ENCODE measurements at regions not wholly inside any gene's neighbourhood (a gene's known extent, or its start where the extent isn't known, plus 50 kb on each side); places are given as distances from the start of the nearest gene placed in this dataset.

GRCh38 chr2:74080346-74080745 lies 67.4 kb downstream of the BOLA3 start:
- TF ChIP-seq RAD21 (IDR thresholded peaks at IDR 0.05; ENCODE audit: low read depth) (peak; percentile 41), CREB1 (IDR thresholded peaks at IDR 0.05; ENCODE audit: low read depth) (no peak), TEAD4 (IDR thresholded peaks at IDR 0.05) (no peak), TAF1 (IDR thresholded peaks at IDR 0.05; ENCODE audit: low read depth) (no peak)

- TF ChIP-seq TCF12 (IDR thresholded peaks at IDR 0.05; ENCODE audit: low read depth) (no peak), CEBPB (IDR thresholded peaks at IDR 0.05) (no peak), FOXM1 (IDR thresholded peaks at IDR 0.05; ENCODE audit: borderline replicate concordance, low read depth) (no peak), EGR1 (IDR thresholded peaks at IDR 0.05) (no peak)
- TF ChIP-seq, protein P1, sequence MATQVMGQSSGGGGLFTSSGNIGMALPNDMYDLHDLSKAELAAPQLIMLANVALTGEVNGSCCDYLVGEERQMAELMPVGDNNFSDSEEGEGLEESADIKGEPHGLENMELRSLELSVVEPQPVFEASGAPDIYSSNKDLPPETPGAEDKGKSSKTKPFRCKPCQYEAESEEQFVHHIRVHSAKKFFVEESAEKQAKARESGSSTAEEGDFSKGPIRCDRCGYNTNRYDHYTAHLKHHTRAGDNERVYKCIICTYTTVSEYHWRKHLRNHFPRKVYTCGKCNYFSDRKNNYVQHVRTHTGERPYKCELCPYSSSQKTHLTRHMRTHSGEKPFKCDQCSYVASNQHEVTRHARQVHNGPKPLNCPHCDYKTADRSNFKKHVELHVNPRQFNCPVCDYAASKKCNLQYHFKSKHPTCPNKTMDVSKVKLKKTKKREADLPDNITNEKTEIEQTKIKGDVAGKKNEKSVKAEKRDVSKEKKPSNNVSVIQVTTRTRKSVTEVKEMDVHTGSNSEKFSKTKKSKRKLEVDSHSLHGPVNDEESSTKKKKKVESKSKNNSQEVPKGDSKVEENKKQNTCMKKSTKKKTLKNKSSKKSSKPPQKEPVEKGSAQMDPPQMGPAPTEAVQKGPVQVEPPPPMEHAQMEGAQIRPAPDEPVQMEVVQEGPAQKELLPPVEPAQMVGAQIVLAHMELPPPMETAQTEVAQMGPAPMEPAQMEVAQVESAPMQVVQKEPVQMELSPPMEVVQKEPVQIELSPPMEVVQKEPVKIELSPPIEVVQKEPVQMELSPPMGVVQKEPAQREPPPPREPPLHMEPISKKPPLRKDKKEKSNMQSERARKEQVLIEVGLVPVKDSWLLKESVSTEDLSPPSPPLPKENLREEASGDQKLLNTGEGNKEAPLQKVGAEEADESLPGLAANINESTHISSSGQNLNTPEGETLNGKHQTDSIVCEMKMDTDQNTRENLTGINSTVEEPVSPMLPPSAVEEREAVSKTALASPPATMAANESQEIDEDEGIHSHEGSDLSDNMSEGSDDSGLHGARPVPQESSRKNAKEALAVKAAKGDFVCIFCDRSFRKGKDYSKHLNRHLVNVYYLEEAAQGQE (IDR thresholded peaks at IDR 0.05; ENCODE audit: low read depth), result no peak
Observed at GRCh38 chr2:74081030-74081762, 66.5 kb downstream of the BOLA3 start.

GRCh38 chr2:74081763-74082110 lies 66.0 kb downstream of the BOLA3 start:
- TF ChIP-seq CREB1 (IDR thresholded peaks at IDR 0.05; ENCODE audit: low read depth) (no peak), RAD21 (IDR thresholded peaks at IDR 0.05; ENCODE audit: low read depth) (no peak), TAF1 (IDR thresholded peaks at IDR 0.05; ENCODE audit: low read depth) (no peak), CEBPB (IDR thresholded peaks at IDR 0.05) (no peak), FOXM1 (IDR thresholded peaks at IDR 0.05; ENCODE audit: borderline replicate concordance, low read depth) (no peak), YY1 (IDR thresholded peaks at IDR 0.05; ENCODE audit: low read depth) (no peak), EP300 (IDR thresholded peaks at IDR 0.05; ENCODE audit: borderline replicate concordance) (no peak), TCF12 (IDR thresholded peaks at IDR 0.05; ENCODE audit: low read depth) (no peak), NFIC (IDR thresholded peaks at IDR 0.05) (no peak), TEAD4 (IDR thresholded peaks at IDR 0.05) (no peak), EGR1 (IDR thresholded peaks at IDR 0.05) (no peak), ZBTB7A (IDR thresholded peaks at IDR 0.05; ENCODE audit: low read depth) (no peak)
- TF ChIP-seq, protein P2, sequence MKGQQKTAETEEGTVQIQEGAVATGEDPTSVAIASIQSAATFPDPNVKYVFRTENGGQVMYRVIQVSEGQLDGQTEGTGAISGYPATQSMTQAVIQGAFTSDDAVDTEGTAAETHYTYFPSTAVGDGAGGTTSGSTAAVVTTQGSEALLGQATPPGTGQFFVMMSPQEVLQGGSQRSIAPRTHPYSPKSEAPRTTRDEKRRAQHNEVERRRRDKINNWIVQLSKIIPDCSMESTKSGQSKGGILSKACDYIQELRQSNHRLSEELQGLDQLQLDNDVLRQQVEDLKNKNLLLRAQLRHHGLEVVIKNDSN (IDR thresholded peaks at IDR 0.05), result no peak
- TF ChIP-seq, protein P3, sequence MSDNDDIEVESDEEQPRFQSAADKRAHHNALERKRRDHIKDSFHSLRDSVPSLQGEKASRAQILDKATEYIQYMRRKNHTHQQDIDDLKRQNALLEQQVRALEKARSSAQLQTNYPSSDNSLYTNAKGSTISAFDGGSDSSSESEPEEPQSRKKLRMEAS (IDR thresholded peaks at IDR 0.05), result no peak
- TF ChIP-seq, protein P1 (IDR thresholded peaks at IDR 0.05; ENCODE audit: low read depth), result no peak

DNA sequence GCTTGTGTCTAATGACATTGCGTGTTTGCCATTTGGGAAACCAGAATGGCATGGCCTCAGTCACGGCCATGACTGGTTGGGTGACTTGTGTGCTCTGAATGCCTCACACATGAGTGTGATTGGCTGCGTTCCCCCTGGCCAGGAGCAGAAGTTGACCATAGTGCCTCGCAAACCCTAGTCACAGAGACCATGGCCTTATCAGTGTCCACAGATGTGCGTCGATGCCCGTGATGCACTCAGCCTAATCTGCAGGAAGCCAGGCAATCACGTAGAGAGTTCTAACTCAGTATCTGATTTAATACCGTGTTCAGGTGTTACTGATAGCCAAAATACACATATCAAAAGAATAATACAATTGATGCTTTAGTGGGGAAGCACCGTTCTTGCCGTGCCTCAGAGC lies 64.0 kb downstream of the BOLA3 start:
- TF ChIP-seq YY1 (IDR thresholded peaks at IDR 0.05; ENCODE audit: low read depth) (no peak), FOXM1 (IDR thresholded peaks at IDR 0.05; ENCODE audit: borderline replicate concordance, low read depth) (no peak), TEAD4 (IDR thresholded peaks at IDR 0.05) (no peak), EGR1 (IDR thresholded peaks at IDR 0.05) (no peak), EP300 (IDR thresholded peaks at IDR 0.05; ENCODE audit: borderline replicate concordance) (no peak), TAF1 (IDR thresholded peaks at IDR 0.05; ENCODE audit: low read depth) (no peak), ZBTB7A (IDR thresholded peaks at IDR 0.05; ENCODE audit: low read depth) (no peak), NFIC (IDR thresholded peaks at IDR 0.05) (no peak), CREB1 (IDR thresholded peaks at IDR 0.05; ENCODE audit: low read depth) (no peak), TCF12 (IDR thresholded peaks at IDR 0.05; ENCODE audit: low read depth) (no peak), RAD21 (IDR thresholded peaks at IDR 0.05; ENCODE audit: low read depth) (no peak), CEBPB (IDR thresholded peaks at IDR 0.05) (no peak)
- TF ChIP-seq, protein P1 (IDR thresholded peaks at IDR 0.05; ENCODE audit: low read depth), result no peak
- TF ChIP-seq, protein P3 (IDR thresholded peaks at IDR 0.05), result no peak
- TF ChIP-seq, protein P2 (IDR thresholded peaks at IDR 0.05), result no peak
